Muscle of leg (tissue), 3 donors: ENCODE measurements at regions not wholly inside any gene's neighbourhood (a gene's known extent, or its start where the extent isn't known, plus 50 kb on each side); places are given as distances from the start of the nearest gene placed in this dataset.

Source experiments
- DNase-seq: peaks from one replicate; pipeline ENCODE4 v3.0.0; 2013
- H3K27ac ChIP-seq: one replicate; pipeline ENCODE4 v1.5.1; 2013; ENCODE audit warnings: mild to moderate bottlenecking, low read length, control low read depth
- H3K27me3 ChIP-seq: one replicate; pipeline ENCODE4 v1.6.1; 2013; ENCODE audit warnings: low read length; ENCODE audit not compliant: control insufficient read depth, insufficient read depth
- H3K36me3 ChIP-seq: one replicate; pipeline ENCODE4 v1.6.1; 2013; ENCODE audit warnings: low read length; ENCODE audit not compliant: control insufficient read depth, insufficient read depth
- H3K4me1 ChIP-seq: one replicate; pipeline ENCODE4 v1.6.1; 2013; ENCODE audit warnings: low read length; ENCODE audit not compliant: control insufficient read depth, insufficient read depth
- H3K4me3 ChIP-seq: one replicate; pipeline ENCODE4 v1.5.1; 2013; ENCODE audit warnings: low read length, control low read depth
- H3K9me3 ChIP-seq: replicated peaks from 2 replicates; pipeline ENCODE4 v1.6.1; 2013; ENCODE audit warnings: low read depth, low read length; ENCODE audit not compliant: control insufficient read depth
- WGBS: methylation state at CpG from one replicate; pipeline ENCODE4 v1.1.5; 2013; ENCODE audit warnings: missing lambda C conversion rate; ENCODE audit not compliant: insufficient coverage; 5-methylcytosine and 5-hydroxymethylcytosine counted together

- WGBS, result no CpG with 5 or more reads among the region's 1 CpG
- Histone ChIP-seq H3K27me3 (no peaks in the 10 kb centered on the region), H3K9me3 (no peaks in the 10 kb centered on the region), H3K36me3 (no peaks in the 10 kb centered on the region), H3K4me3 (no peak overlapping the region), H3K27ac (no peak overlapping the region), H3K4me1 (no peaks in the 10 kb centered on the region)
- DNase-seq, result no peak
Observed at GRCh38 chr17:13753771-13754170, 152.0 kb upstream of the HS3ST3A1 start.

GRCh38 chr17:13755851-13756250 lies 154.1 kb upstream of the HS3ST3A1 start:
- Histone ChIP-seq H3K4me3 (no peak overlapping the region), H3K36me3 (no peaks in the 10 kb centered on the region), H3K27me3 (no peaks in the 10 kb centered on the region), H3K4me1 (no peaks in the 10 kb centered on the region), H3K9me3 (no peaks in the 10 kb centered on the region), H3K27ac (no peak overlapping the region)
- 95% methylated on average over 4 of the region's 8 CpGs for WGBS
- DNase-seq, result no peak

DNA sequence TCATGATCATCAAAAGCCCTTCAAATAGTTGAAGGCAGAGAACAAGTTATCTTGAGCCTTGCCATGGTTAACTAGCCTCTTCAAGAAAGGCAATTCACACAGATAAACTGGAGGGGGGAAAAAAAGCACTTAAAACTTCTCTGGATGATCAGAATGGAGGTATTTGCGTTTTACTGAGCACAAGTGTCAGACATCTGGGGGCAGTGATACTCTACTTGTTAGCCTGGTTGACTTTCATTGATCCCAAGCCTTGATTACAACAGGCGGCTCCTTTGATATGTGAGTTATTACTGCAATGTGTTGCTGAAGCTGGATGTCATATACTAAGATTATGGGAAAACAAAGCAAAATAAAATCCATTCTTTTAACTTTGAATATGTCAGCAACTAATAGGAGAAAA lies 155.0 kb upstream of the HS3ST3A1 start:
- H3K36me3 ChIP-seq, result no peaks in the 10 kb centered on the region
- H3K9me3 ChIP-seq, result no peaks in the 10 kb centered on the region
- H3K27me3 ChIP-seq, result no peaks in the 10 kb centered on the region
- no peak overlapping the region for H3K4me3 ChIP-seq
- H3K27ac ChIP-seq, result no peak overlapping the region
- no peak for DNase-seq
- WGBS, result 80% methylated on average over 1 of the region's 2 CpGs
- no peaks in the 10 kb centered on the region for H3K4me1 ChIP-seq

DNA sequence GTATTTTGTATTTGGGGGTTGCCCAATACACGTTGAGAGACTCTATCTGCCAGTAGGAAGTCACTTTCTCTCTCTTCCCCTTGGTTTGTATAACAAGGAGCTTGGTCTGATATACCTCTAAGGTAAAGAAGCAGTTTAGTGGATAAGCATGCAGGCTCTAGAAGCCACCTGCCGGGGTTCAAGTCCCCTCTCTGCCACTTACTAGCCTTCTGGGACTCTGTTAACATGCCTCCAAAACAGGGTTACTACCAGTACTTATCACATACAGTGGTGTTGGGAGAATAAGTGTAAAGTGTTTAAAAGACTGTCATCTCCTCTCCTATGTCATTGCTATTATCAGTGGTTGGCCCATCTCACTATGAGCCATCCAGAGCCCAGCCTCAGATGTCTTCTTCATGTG lies 156.1 kb upstream of the HS3ST3A1 start:
- H3K27ac ChIP-seq, result no peak overlapping the region
- no peaks in the 10 kb centered on the region for H3K27me3 ChIP-seq
- no peaks in the 10 kb centered on the region for H3K9me3 ChIP-seq
- WGBS, result no CpG with 5 or more reads among the region's 2 CpGs
- no peaks in the 10 kb centered on the region for H3K4me1 ChIP-seq
- DNase-seq, result no peak
- no peaks in the 10 kb centered on the region for H3K36me3 ChIP-seq
- H3K4me3 ChIP-seq, result no peak overlapping the region

GRCh38 chr17:13759518-13760335 lies 158.0 kb upstream of the HS3ST3A1 start:
- Histone ChIP-seq H3K36me3 (no peaks in the 10 kb centered on the region), H3K27ac (no peak overlapping the region), H3K27me3 (no peaks in the 10 kb centered on the region), H3K9me3 (no peaks in the 10 kb centered on the region), H3K4me1 (no peaks in the 10 kb centered on the region), H3K4me3 (no peak overlapping the region)
- DNase-seq, result no peak
- no CpG with 5 or more reads among the region's 6 CpGs for WGBS

GRCh38 chr17:13761038-13761603 lies 159.4 kb upstream of the HS3ST3A1 start:
- DNase-seq, result no peak
- no peaks in the 10 kb centered on the region for H3K36me3 ChIP-seq
- H3K27me3 ChIP-seq, result no peaks in the 10 kb centered on the region
- H3K27ac ChIP-seq, result no peak overlapping the region
- H3K4me3 ChIP-seq, result no peak overlapping the region
- H3K9me3 ChIP-seq, result no peaks in the 10 kb centered on the region
- WGBS, result no CpG with 5 or more reads among the region's 2 CpGs
- no peaks in the 10 kb centered on the region for H3K4me1 ChIP-seq

- no peaks in the 10 kb centered on the region for H3K27me3 ChIP-seq
- peaks cover 8% of the 10 kb centered on the region for H3K9me3 ChIP-seq
- no peak overlapping the region for H3K27ac ChIP-seq
- H3K4me1 ChIP-seq, result no peaks in the 10 kb centered on the region
- H3K4me3 ChIP-seq, result no peak overlapping the region
- 82% methylated on average over 1 of the region's 2 CpGs for WGBS
- no peaks in the 10 kb centered on the region for H3K36me3 ChIP-seq
- no peak for DNase-seq
Observed at GRCh38 chr17:13765701-13766100, 164.0 kb upstream of the HS3ST3A1 start.

DNA sequence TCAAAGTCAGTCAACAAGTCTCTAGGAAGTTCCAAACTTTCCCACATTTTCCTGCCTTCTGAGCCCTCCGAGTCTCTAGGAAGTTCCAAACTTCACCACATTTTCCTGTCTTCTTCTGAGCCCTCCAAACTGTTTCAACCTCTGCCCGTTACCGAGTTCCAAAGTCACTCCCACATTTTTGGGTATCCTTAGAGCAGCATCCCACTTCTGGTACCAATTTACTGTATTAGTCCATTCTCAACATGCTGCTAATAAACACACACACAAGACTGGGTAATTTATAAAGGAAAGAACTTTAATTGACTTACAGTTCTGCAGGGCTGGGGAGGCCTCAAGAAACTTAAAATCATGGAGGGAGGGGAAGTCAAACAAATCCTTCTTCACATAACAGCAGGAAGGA lies 169.0 kb upstream of the HS3ST3A1 start:
- Histone ChIP-seq H3K36me3 (no peaks in the 10 kb centered on the region), H3K9me3 (peaks cover 10% of the 10 kb centered on the region), H3K4me3 (no peak overlapping the region), H3K27me3 (no peaks in the 10 kb centered on the region), H3K27ac (no peak overlapping the region), H3K4me1 (no peaks in the 10 kb centered on the region)
- DNase-seq, result no peak
- 93% methylated on average over 1 of the region's 3 CpGs for WGBS

- H3K36me3 ChIP-seq, result no peaks in the 10 kb centered on the region
Observed at GRCh38 chr17:13775450-13775849, 173.7 kb upstream of the HS3ST3A1 start.

GRCh38 chr17:13776027-13776551 lies 174.4 kb upstream of the HS3ST3A1 start:
- Histone ChIP-seq H3K4me3 (no peak overlapping the region), H3K9me3 (no peaks in the 10 kb centered on the region), H3K36me3 (no peaks in the 10 kb centered on the region), H3K4me1 (no peaks in the 10 kb centered on the region), H3K27me3 (no peaks in the 10 kb centered on the region), H3K27ac (no peak overlapping the region)
- peak; percentile 5 for DNase-seq
- 32% methylated on average over 4 of the region's 7 CpGs for WGBS

More at GRCh38 chr17:13775450-13775849, 173.7 kb upstream of the HS3ST3A1 start:
- 60% methylated on average over 1 of the region's 3 CpGs for WGBS
- no peak overlapping the region for H3K4me3 ChIP-seq
- H3K27ac ChIP-seq, result no peak overlapping the region
- H3K9me3 ChIP-seq, result peaks cover 2% of the 10 kb centered on the region
- DNase-seq, result no peak
- no peaks in the 10 kb centered on the region for H3K4me1 ChIP-seq
- H3K27me3 ChIP-seq, result no peaks in the 10 kb centered on the region
